ENCODE measurements at regions not wholly inside any gene's neighbourhood (a gene's known extent, or its start where the extent isn't known, plus 50 kb on each side); places are given as distances from the start of the nearest gene placed in this dataset.

- Histone ChIP-seq H3K9me3 (ENCODE audit: control insufficient read depth, insufficient read depth, low read length) (no peaks in the 10 kb centered on the region), H2BK20ac (ENCODE audit: low read depth, low read length) (no peak overlapping the region), H4K8ac (ENCODE audit: low read depth in 2 of 2, low read length in 2 of 2) (no peak overlapping the region), H3K9me1 (ENCODE audit: insufficient read depth, low read length) (no peaks in the 10 kb centered on the region), H3K23ac (ENCODE audit: low read depth, low read length) (no peak overlapping the region), H3K18ac (ENCODE audit: low read depth, low read length) (no peak overlapping the region), H2BK5ac (ENCODE audit: low read depth, low read length, poor library complexity, severe bottlenecking) (no peak overlapping the region), H4K91ac (ENCODE audit: insufficient read depth, low read depth, low read length) (no peak overlapping the region), H4K20me1 (ENCODE audit: insufficient read depth, low read length) (no peaks in the 10 kb centered on the region), H3K36me3 (ENCODE audit: control insufficient read depth, insufficient read depth, low read length) (no peaks in the 10 kb centered on the region), H2AFZ (replicated peaks; ENCODE audit: low read length, poor library complexity) (no peak overlapping the region), H3K27ac (ENCODE audit: insufficient read depth, low read length) (no peak overlapping the region), H3K14ac (replicated peaks; ENCODE audit: low read depth, low read length) (no peak overlapping the region), H2AK9ac (replicated peaks; ENCODE audit: low read depth, low read length, poor library complexity) (no peak overlapping the region), H3K4me2 (ENCODE audit: low read depth, low read length) (no peak overlapping the region), H2BK15ac (ENCODE audit: low read depth, low read length) (no peak overlapping the region), H2AK5ac (ENCODE audit: low read depth, low read length) (no peak overlapping the region), H2BK120ac (ENCODE audit: low read depth, low read length) (no peak overlapping the region), H3K79me1 (ENCODE audit: low read depth in 1 of 2, low read length in 2 of 2) (no peaks in the 10 kb centered on the region), H4K5ac (ENCODE audit: low read depth, low read length) (no peak overlapping the region), H3K4me3 (ENCODE audit: insufficient read depth, low read depth, low read length) (no peak overlapping the region), H3K4ac (ENCODE audit: low read depth, low read length) (no peak overlapping the region), H3K4me1 (ENCODE audit: control insufficient read depth, insufficient read depth, low read length) (no peaks in the 10 kb centered on the region), H3K9ac (ENCODE audit: low read depth, low read length) (no peak overlapping the region), H3K27me3 (ENCODE audit: control insufficient read depth, insufficient read depth, low read length) (peaks cover 17% of the 10 kb centered on the region), H3K56ac (ENCODE audit: extremely low read depth, insufficient read depth, low read length) (no peak overlapping the region)
- ChIA-PET CTCF (no interaction called here), POLR2A (ENCODE audit: unreplicated experiment) (no interaction called here)
- in situ Hi-C loops (cut with MboI; ENCODE audit: low sequenced_read_pairs) = no loop called here
- BruUV-seq (replicated peaks) = no TSS peak
- intact Hi-C loops (cut with micrococcal nuclease) = no loop called here
- 80% methylated on average over 1 of the region's 4 CpGs; no CpG with 5 or more reads in 1 of the 2 experiments for WGBS, 2 experiments (ENCODE audit: extremely low coverage in 2 of 2, insufficient read length in 1 of 2)
- ATAC-seq (ENCODE audit: low read depth) = no peak
- TF ChIP-seq SMC3 (IDR thresholded peaks at IDR 0.05; ENCODE audit: low read depth, low read length) (no peak), NFE2L2 (IDR thresholded peaks at IDR 0.05; ENCODE audit: low read depth, low read length) (no peak), POLR2A (IDR thresholded peaks at IDR 0.05; ENCODE audit: low read depth, low read length) (no peak), RFX5 (IDR thresholded peaks at IDR 0.05; ENCODE audit: low read depth, low read length) (no peak), FOS (IDR thresholded peaks at IDR 0.05; ENCODE audit: low read depth, low read length) (no peak), BHLHE40 (IDR thresholded peaks at IDR 0.05; ENCODE audit: low read depth, low read length) (no peak), MAFK (IDR thresholded peaks at IDR 0.05; ENCODE audit: low read depth, low read length) (no peak), MXI1 (IDR thresholded peaks at IDR 0.05; ENCODE audit: borderline replicate concordance, low read depth, low read length) (no peak), RCOR1 (IDR thresholded peaks at IDR 0.05; ENCODE audit: insufficient replicate concordance, low read length) (no peak), CEBPB (IDR thresholded peaks at IDR 0.05; ENCODE audit: low read depth, low read length) (no peak), CHD1 (IDR thresholded peaks at IDR 0.05; ENCODE audit: low read depth, low read length) (no peak), MAZ (IDR thresholded peaks at IDR 0.05; ENCODE audit: borderline replicate concordance, low read depth, low read length) (no peak), RAD21 (IDR thresholded peaks at IDR 0.05; ENCODE audit: low read length) (no peak)
- TF ChIP-seq, protein P1, sequence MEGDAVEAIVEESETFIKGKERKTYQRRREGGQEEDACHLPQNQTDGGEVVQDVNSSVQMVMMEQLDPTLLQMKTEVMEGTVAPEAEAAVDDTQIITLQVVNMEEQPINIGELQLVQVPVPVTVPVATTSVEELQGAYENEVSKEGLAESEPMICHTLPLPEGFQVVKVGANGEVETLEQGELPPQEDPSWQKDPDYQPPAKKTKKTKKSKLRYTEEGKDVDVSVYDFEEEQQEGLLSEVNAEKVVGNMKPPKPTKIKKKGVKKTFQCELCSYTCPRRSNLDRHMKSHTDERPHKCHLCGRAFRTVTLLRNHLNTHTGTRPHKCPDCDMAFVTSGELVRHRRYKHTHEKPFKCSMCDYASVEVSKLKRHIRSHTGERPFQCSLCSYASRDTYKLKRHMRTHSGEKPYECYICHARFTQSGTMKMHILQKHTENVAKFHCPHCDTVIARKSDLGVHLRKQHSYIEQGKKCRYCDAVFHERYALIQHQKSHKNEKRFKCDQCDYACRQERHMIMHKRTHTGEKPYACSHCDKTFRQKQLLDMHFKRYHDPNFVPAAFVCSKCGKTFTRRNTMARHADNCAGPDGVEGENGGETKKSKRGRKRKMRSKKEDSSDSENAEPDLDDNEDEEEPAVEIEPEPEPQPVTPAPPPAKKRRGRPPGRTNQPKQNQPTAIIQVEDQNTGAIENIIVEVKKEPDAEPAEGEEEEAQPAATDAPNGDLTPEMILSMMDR (conservative IDR thresholded peaks at IDR 0.05; ENCODE audit: low read depth, low read length) = no peak
- TF ChIP-seq, protein P2, sequence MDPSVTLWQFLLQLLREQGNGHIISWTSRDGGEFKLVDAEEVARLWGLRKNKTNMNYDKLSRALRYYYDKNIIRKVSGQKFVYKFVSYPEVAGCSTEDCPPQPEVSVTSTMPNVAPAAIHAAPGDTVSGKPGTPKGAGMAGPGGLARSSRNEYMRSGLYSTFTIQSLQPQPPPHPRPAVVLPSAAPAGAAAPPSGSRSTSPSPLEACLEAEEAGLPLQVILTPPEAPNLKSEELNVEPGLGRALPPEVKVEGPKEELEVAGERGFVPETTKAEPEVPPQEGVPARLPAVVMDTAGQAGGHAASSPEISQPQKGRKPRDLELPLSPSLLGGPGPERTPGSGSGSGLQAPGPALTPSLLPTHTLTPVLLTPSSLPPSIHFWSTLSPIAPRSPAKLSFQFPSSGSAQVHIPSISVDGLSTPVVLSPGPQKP (IDR thresholded peaks at IDR 0.05; ENCODE audit: borderline replicate concordance, low read depth, low read length) = no peak
- DNase-seq = no peak
- dilution Hi-C loops (cut with HindIII; ENCODE audit: low sequenced_read_pairs, unreplicated experiment) = no loop called here
Observed at GRCh38 chr5:36389245-36389644, 87.5 kb upstream of the RANBP3L start.

All from IMR-90 (cell line).